Neuronal stem cell (in vitro differentiated cells): ENCODE measurements at regions not wholly inside any gene's neighbourhood (a gene's known extent, or its start where the extent isn't known, plus 50 kb on each side); places are given as distances from the start of the nearest gene placed in this dataset.

Experiments used
- DNase-seq: peaks from one replicate; pipeline ENCODE4 v3.0.0-alpha.2; 2013; ENCODE audit warnings: low spot score
- H2AFZ ChIP-seq: one replicate; pipeline ENCODE4 v1.6.1; 2013; ENCODE audit warnings: mild to moderate bottlenecking, low read length, inconsistent platforms
- H2AK5ac ChIP-seq: 2 replicates; pipeline ENCODE4 v1.6.1; 2013; ENCODE audit warnings: low read depth, mild to moderate bottlenecking, inconsistent platforms, low read length, moderate library complexity, mixed read lengths
- H2BK120ac ChIP-seq: 2 replicates; pipeline ENCODE4 v1.6.1; 2013; ENCODE audit warnings: low read depth, mild to moderate bottlenecking, inconsistent platforms, low read length, moderate library complexity, mixed read lengths
- H2BK12ac ChIP-seq: one replicate; pipeline ENCODE4 v1.6.1; 2013; ENCODE audit warnings: low read length, inconsistent platforms
- H2BK15ac ChIP-seq: 2 replicates; pipeline ENCODE4 v1.6.1; 2013; ENCODE audit warnings: mild to moderate bottlenecking, low read length, inconsistent platforms, mixed read lengths
- H2BK5ac ChIP-seq: one replicate; pipeline ENCODE4 v1.6.1; 2013; ENCODE audit warnings: inconsistent platforms, mild to moderate bottlenecking, low read length, moderate library complexity
- H3K14ac ChIP-seq: one replicate; pipeline ENCODE4 v1.6.1; 2013; ENCODE audit warnings: low read length, inconsistent platforms
- H3K18ac ChIP-seq: 2 replicates; pipeline ENCODE4 v1.6.1; 2013; ENCODE audit warnings: low read length, inconsistent platforms
- H3K23ac ChIP-seq: 2 replicates; pipeline ENCODE4 v1.6.1; 2013; ENCODE audit warnings: low read depth, mild to moderate bottlenecking, mixed read lengths, low read length, inconsistent platforms; ENCODE audit not compliant: poor library complexity
- H3K27ac ChIP-seq: replicated peaks from 3 replicates; pipeline ENCODE4 v1.5.1; 2013; ENCODE audit warnings: low read length, inconsistent platforms
- H3K27me3 ChIP-seq, 3 experiments: 2 replicates each; pipeline ENCODE4 v1.6.1; 2013; ENCODE audit warnings: low read length in 3 of 3, mild to moderate bottlenecking in 2 of 3, inconsistent platforms in 1 of 3, low read depth in 1 of 3, mixed read lengths in 1 of 3, moderate library complexity in 1 of 3; ENCODE audit not compliant: control insufficient read depth in 3 of 3, insufficient read depth in 3 of 3
- H3K36me3 ChIP-seq, 2 donors: replicated peaks in 1 of 2; 2 replicates each; pipeline ENCODE4 v1.6.1; 2013; ENCODE audit warnings: low read length in 2 of 2; ENCODE audit not compliant: control insufficient read depth in 2 of 2, insufficient read depth in 2 of 2
- H3K4ac ChIP-seq: 2 replicates; pipeline ENCODE4 v1.6.1; 2013; ENCODE audit warnings: inconsistent platforms, mild to moderate bottlenecking, low read length, moderate library complexity
- H3K4me1 ChIP-seq, 2 donors: 1 replicate in 1 of 2; 2 replicates in 1 of 2; pipeline ENCODE4 v1.6.1; 2013; ENCODE audit warnings: low read length in 2 of 2, low read depth in 1 of 2; ENCODE audit not compliant: control insufficient read depth in 2 of 2, insufficient read depth in 1 of 2
- H3K4me2 ChIP-seq: one replicate; pipeline ENCODE4 v1.6.1; 2013; ENCODE audit warnings: mild to moderate bottlenecking, low read length, inconsistent platforms; ENCODE audit not compliant: insufficient read depth, poor library complexity, severe bottlenecking
- H3K4me3 ChIP-seq, 2 donors: 2 replicates each; pipeline ENCODE4 v1.5.1; 2013; ENCODE audit warnings: low read length in 2 of 2, mild to moderate bottlenecking in 2 of 2, inconsistent platforms in 1 of 2, moderate library complexity in 1 of 2
- H3K79me1 ChIP-seq: one replicate; pipeline ENCODE4 v1.6.1; 2013; ENCODE audit warnings: low read depth, mild to moderate bottlenecking, inconsistent platforms, low read length, moderate library complexity
- H3K9ac ChIP-seq: one replicate; pipeline ENCODE4 v1.6.1; 2013; ENCODE audit warnings: mild to moderate bottlenecking, low read depth, low read length, inconsistent platforms; ENCODE audit not compliant: poor library complexity
- H3K9me3 ChIP-seq, 2 donors: replicated peaks in 1 of 2; 2 replicates each; pipeline versions ENCODE3 to v1.6.1; 2013; ENCODE audit warnings: low read length in 2 of 2, mild to moderate bottlenecking in 2 of 2, inconsistent platforms in 1 of 2, low read depth in 1 of 2, mixed read lengths in 1 of 2, moderate library complexity in 1 of 2; ENCODE audit not compliant: control insufficient read depth in 2 of 2, insufficient read depth in 1 of 2
- H4K8ac ChIP-seq: one replicate; pipeline ENCODE4 v1.6.1; 2013; ENCODE audit warnings: low read depth, mild to moderate bottlenecking, inconsistent platforms, low read length, moderate library complexity
- H4K91ac ChIP-seq: one replicate; pipeline ENCODE4 v1.6.1; 2013; ENCODE audit warnings: low read length, low read depth, mild to moderate bottlenecking, inconsistent platforms; ENCODE audit not compliant: poor library complexity
- WGBS, 2 donors: extraction: QIAGEN DNeasy Blood & Tissue Kit; methylation state at CpG; one replicate each; pipeline ENCODE4 v1.1.7; 2013; ENCODE audit warnings: missing lambda C conversion rate in 2 of 2, mixed read lengths in 1 of 2; ENCODE audit not compliant: insufficient read length in 2 of 2, insufficient replicate concordance in 1 of 2; ENCODE audit errors: extremely low coverage in 2 of 2; 5-methylcytosine and 5-hydroxymethylcytosine counted together

DNA sequence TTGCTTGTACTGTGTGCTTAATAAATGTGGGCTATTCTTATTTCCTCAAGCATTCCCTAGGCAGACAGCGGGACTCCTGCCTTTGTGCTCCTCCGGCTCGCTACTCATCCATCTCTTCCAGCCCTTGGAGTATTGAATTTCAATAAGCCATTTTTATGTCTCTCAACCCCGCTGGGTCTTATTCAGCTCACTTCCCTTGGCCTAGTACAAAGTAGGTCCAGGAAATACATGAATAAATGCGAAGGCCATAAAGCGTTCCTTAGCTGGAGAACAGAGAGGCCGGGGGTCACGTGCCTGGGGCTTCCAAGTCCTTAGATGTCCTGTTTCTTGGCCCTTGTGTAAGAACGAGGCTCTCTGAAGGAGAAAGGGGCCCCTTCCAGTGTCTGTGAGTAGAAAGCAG, 236.7 kb upstream of the ASIC2 start:
- Histone ChIP-seq H2BK120ac (no peak overlapping the region), H3K27ac (no peak overlapping the region), H3K4me3 (no peak overlapping the region), H2BK12ac (no peak overlapping the region), H3K9ac (no peak overlapping the region), H3K23ac (no peak overlapping the region), H3K36me3 (no peaks in the 10 kb centered on the region), H2AK5ac (no peak overlapping the region), H3K9me3 (no peaks in the 10 kb centered on the region), H3K18ac (no peak overlapping the region), H4K91ac (no peak overlapping the region), H4K8ac (no peak overlapping the region), H3K4me2 (no peak overlapping the region), H3K14ac (no peak overlapping the region), H3K27me3 (peaks cover 0 to 2% (median 0%) of the 10 kb centered on the region in 3 experiments), H2BK15ac (no peak overlapping the region), H3K4ac (no peak overlapping the region), H3K4me1 (no peaks in the 10 kb centered on the region), H2BK5ac (no peak overlapping the region), H3K79me1 (no peaks in the 10 kb centered on the region), H2AFZ (no peak overlapping the region)
- WGBS, 2 donors, result no CpG with 5 or more reads among the region's 9 CpGs
- no peak for DNase-seq

DNA sequence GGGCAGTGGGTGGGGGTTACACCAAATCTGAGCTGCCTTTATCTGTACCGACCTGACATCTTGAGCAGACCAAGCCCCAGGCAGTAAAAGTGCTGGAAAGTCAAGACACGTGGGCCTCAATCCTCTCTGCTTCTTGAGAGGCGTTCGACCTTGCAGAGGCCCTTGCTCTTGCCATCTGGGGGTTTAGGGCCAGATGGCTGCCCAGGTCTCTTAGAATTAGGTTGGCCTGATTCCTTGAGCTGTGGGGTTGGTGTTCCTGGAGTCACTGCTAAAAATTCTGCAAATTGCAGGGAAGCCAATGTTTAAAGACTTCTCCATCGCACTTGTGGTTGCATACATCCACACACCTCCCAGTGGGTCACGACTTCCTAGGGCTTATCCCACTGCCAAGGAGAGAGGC, 238.2 kb upstream of the ASIC2 start:
- no peak overlapping the region for H3K4me2 ChIP-seq
- H3K14ac ChIP-seq, result no peak overlapping the region
- H3K18ac ChIP-seq, result no peak overlapping the region
- H2BK15ac ChIP-seq, result no peak overlapping the region
- H3K36me3 ChIP-seq, result no peaks in the 10 kb centered on the region
- H3K4me3 ChIP-seq, result no peak overlapping the region
- H3K4me1 ChIP-seq, result no peaks in the 10 kb centered on the region
- no peak overlapping the region for H3K23ac ChIP-seq
- no peaks in the 10 kb centered on the region for H3K79me1 ChIP-seq
- H2BK5ac ChIP-seq, result no peak overlapping the region
- DNase-seq, result no peak
- WGBS, 2 donors, result no CpG with 5 or more reads among the region's 6 CpGs
- H3K27ac ChIP-seq, result no peak overlapping the region
- no peak overlapping the region for H2AFZ ChIP-seq
- no peaks in the 10 kb centered on the region for H3K9me3 ChIP-seq
- H4K8ac ChIP-seq, result no peak overlapping the region
- H2AK5ac ChIP-seq, result no peak overlapping the region
- no peak overlapping the region for H2BK12ac ChIP-seq
- no peaks in the 10 kb centered on the region for H3K27me3 ChIP-seq
- H4K91ac ChIP-seq, result no peak overlapping the region
- H3K9ac ChIP-seq, result no peak overlapping the region
- no peak overlapping the region for H3K4ac ChIP-seq
- no peak overlapping the region for H2BK120ac ChIP-seq

DNA sequence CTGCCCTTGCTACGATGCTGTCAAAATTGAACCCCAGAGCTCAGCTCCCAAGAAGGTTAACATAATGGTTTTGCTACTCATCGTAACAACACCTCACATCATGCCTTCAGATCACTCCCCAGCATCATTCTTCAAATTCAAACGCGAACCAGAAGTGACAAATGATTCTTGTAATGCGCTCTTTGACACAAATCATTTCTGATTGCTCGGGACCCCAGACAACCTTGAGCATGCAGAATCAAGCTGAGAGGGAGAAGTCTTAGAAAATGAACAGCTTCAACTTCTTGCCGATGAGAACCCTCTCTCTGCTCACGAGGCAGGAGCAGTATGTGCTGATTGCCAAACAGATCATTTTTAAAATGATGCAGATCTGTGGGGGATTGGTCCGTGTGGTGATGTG, 241.0 kb upstream of the ASIC2 start:
- Histone ChIP-seq H3K4me3 (no peak overlapping the region), H2BK15ac (no peak overlapping the region), H2AK5ac (no peak overlapping the region), H3K14ac (no peak overlapping the region), H2BK5ac (no peak overlapping the region), H2BK12ac (no peak overlapping the region), H3K9ac (no peak overlapping the region), H3K79me1 (no peaks in the 10 kb centered on the region), H3K18ac (no peak overlapping the region), H3K27me3 (no peaks in the 10 kb centered on the region), H3K36me3 (no peaks in the 10 kb centered on the region), H4K91ac (no peak overlapping the region), H2AFZ (no peak overlapping the region), H3K9me3 (no peaks in the 10 kb centered on the region), H4K8ac (no peak overlapping the region), H3K4me1 (no peaks in the 10 kb centered on the region), H3K4ac (no peak overlapping the region), H2BK120ac (no peak overlapping the region), H3K4me2 (no peak overlapping the region), H3K27ac (no peak overlapping the region), H3K23ac (no peak overlapping the region)
- no CpG with 5 or more reads among the region's 9 CpGs for WGBS, 2 donors
- DNase-seq, result no peak

GRCh38 chr17:33545124-33545523, 252.0 kb upstream of the ASIC2 start:
- H3K4me2 ChIP-seq, result no peak overlapping the region
- H3K4ac ChIP-seq, result no peak overlapping the region
- H3K14ac ChIP-seq, result no peak overlapping the region
- no peaks in the 10 kb centered on the region for H3K79me1 ChIP-seq
- H3K9me3 ChIP-seq, result no peaks in the 10 kb centered on the region
- no peaks in the 10 kb centered on the region for H3K4me1 ChIP-seq
- no peak overlapping the region for H2BK120ac ChIP-seq
- H3K18ac ChIP-seq, result no peak overlapping the region
- H4K91ac ChIP-seq, result no peak overlapping the region
- no peak overlapping the region for H3K9ac ChIP-seq
- no peak overlapping the region for H2BK12ac ChIP-seq
- no peak overlapping the region for H2BK15ac ChIP-seq
- no peak overlapping the region for H2AFZ ChIP-seq
- H3K27me3 ChIP-seq, result no peaks in the 10 kb centered on the region
- H2BK5ac ChIP-seq, result no peak overlapping the region
- H3K23ac ChIP-seq, result no peak overlapping the region
- no CpG with 5 or more reads among the region's 4 CpGs for WGBS, 2 donors
- no peak overlapping the region for H2AK5ac ChIP-seq
- no peak for DNase-seq
- no peaks in the 10 kb centered on the region for H3K36me3 ChIP-seq
- H4K8ac ChIP-seq, result no peak overlapping the region
- no peak overlapping the region for H3K27ac ChIP-seq
- no peak overlapping the region for H3K4me3 ChIP-seq
